K562 (cell line): ENCODE measurements at regions not wholly inside any gene's neighbourhood (a gene's known extent, or its start where the extent isn't known, plus 50 kb on each side); places are given as distances from the start of the nearest gene placed in this dataset.

Source experiments
- ATAC-seq: fragments of 200-7000 bp; cut with Tn5 transposase; 3 replicates; pipeline ENCODE4 v1.9.1; 2020; ENCODE audit warnings: moderate library complexity
- BruUV-seq: library from RNA; stranded (reverse); fragments of 400-500 nt; replicated peaks from 2 replicates; lab custom pipeline; 2021; lab: Mats Ljungman, UMichigan
- CTCF ChIA-PET: fragments of 300-600 bp; formaldehyde crosslinking; extraction: SDS; loops from one replicate; lab custom pipeline; 2021; ENCODE audit warnings: low intra/inter-chr PET ratio; lab: Yijun Ruan, JAX
- POLR2A ChIA-PET: fragments of 300-600, 350-650 bp; sonication (Branson Sonifier 250); formaldehyde crosslinking; extraction: SDS; loops from one replicate; lab custom pipeline; 2021; ENCODE audit warnings: antibody characterized with exemption, inconsistent platforms; lab: Yijun Ruan, JAX
- DNase-seq, 4 experiments: peaks; one replicate each; pipeline versions ENCODE4 v3.0.0 to v3.0.0-alpha.2; 2011 to 2018; ENCODE audit warnings: low spot score in 3 of 4, mixed read lengths in 3 of 4; ENCODE audit errors: extremely low read depth in 1 of 4
- FAIRE-seq: peaks from 2 replicates; lab custom pipeline; 2011; peaks lifted over from hg19 to GRCh38; lab: Jason Lieb, UNC
- H2AFZ ChIP-seq: 2 replicates; pipeline ENCODE4 v1.6.0; 2011; ENCODE audit warnings: low read depth, low read length, control low read depth, inconsistent platforms
- H3K27ac ChIP-seq: fragments of 200-600 bp; 3 replicates; pipeline ENCODE4 v1.8.0; 2011; ENCODE audit warnings: low read depth, mild to moderate bottlenecking, control low read depth, inconsistent platforms, low read length, moderate library complexity, mixed read lengths; ENCODE audit errors: extremely low read depth
- H3K27me3 ChIP-seq, 2 experiments: fragments of 300-600 bp in 1 of 2; 2 replicates in 1 of 2; 3 replicates in 1 of 2; pipeline versions ENCODE4 v1.6.0 to v1.8.0; 2011; ENCODE audit warnings: inconsistent platforms in 2 of 2, low read length in 2 of 2, mild to moderate bottlenecking in 1 of 2, mixed read lengths in 1 of 2, moderate library complexity in 1 of 2; ENCODE audit not compliant: control insufficient read depth in 2 of 2, insufficient read depth in 2 of 2
- H3K36me3 ChIP-seq: fragments of 300-600 bp; 3 replicates; pipeline ENCODE4 v1.8.0; 2011; ENCODE audit warnings: mild to moderate bottlenecking, low read length, inconsistent platforms; ENCODE audit not compliant: control insufficient read depth, insufficient read depth
- H3K4me1 ChIP-seq, 2 experiments: fragments of 200-600 bp in 1 of 2; replicated peaks in 1 of 2; 2 replicates in 1 of 2; 3 replicates in 1 of 2; pipeline versions ENCODE4 v1.5.1 to v1.8.0; 2011; ENCODE audit warnings: inconsistent platforms in 2 of 2, low read length in 2 of 2, mild to moderate bottlenecking in 1 of 2, mixed read lengths in 1 of 2, moderate library complexity in 1 of 2; ENCODE audit not compliant: control insufficient read depth in 2 of 2, insufficient read depth in 2 of 2
- H3K4me2 ChIP-seq: 2 replicates; pipeline ENCODE4 v1.6.1; 2011; ENCODE audit warnings: low read length, control low read depth, inconsistent platforms, mixed read lengths; ENCODE audit not compliant: insufficient read depth
- H3K4me3 ChIP-seq: fragments of 200-600 bp; sonication (generic), shearing (Covaris generic); 2 replicates; pipeline ENCODE4 v1.5.1; 2016; ENCODE audit warnings: control low read depth, inconsistent platforms
- H3K79me2 ChIP-seq: fragments of 200-600 bp; 3 replicates; pipeline ENCODE4 v1.8.0; 2011; ENCODE audit warnings: low read length, inconsistent platforms; ENCODE audit not compliant: control insufficient read depth, insufficient read depth
- H3K9ac ChIP-seq, 2 experiments: 2 replicates each; pipeline versions ENCODE4 v1.6.0 to v1.6.1; 2011; ENCODE audit warnings: low read depth in 2 of 2, low read length in 2 of 2, control low read depth in 1 of 2, inconsistent platforms in 1 of 2, mild to moderate bottlenecking in 1 of 2, mixed read lengths in 1 of 2; ENCODE audit not compliant: insufficient read depth in 1 of 2
- H3K9me1 ChIP-seq: one replicate; pipeline ENCODE4 v1.6.0; 2011; ENCODE audit warnings: inconsistent platforms, mild to moderate bottlenecking, low read length, moderate library complexity; ENCODE audit not compliant: control insufficient read depth, insufficient read depth
- H3K9me3 ChIP-seq: replicated peaks from 2 replicates; pipeline ENCODE4 v1.5.1; 2011; ENCODE audit warnings: low read depth, low read length, inconsistent platforms; ENCODE audit not compliant: control insufficient read depth, insufficient read depth
- H4K20me1 ChIP-seq: replicated peaks from 2 replicates; pipeline ENCODE4 v1.6.1; 2011; ENCODE audit warnings: low read length, inconsistent platforms, mixed read lengths; ENCODE audit not compliant: control insufficient read depth, insufficient read depth
- BCL6 ChIP-seq: fragments of 250-450 bp; sonication (Bioruptor Pico); IDR thresholded peaks from 2 replicates; pipeline ENCODE4 v1.4.0; 2020
- CBFB ChIP-seq: sonication (generic); formaldehyde crosslinking; IDR thresholded peaks from 2 replicates; pipeline ENCODE4 v1.4.0; 2020; ENCODE audit warnings: mild to moderate bottlenecking, missing genetic modification reagents
- CHCHD3 ChIP-seq: fragments of 250-450 bp; sonication (Bioruptor Pico); IDR thresholded peaks from 2 replicates; pipeline ENCODE4 v2.1.2; 2022; ENCODE audit warnings: mild to moderate bottlenecking
- FOXK1 ChIP-seq: sonication (generic); formaldehyde crosslinking; IDR thresholded peaks from 2 replicates; pipeline ENCODE4 v1.8.0; 2022; ENCODE audit warnings: missing genetic modification reagents, mild to moderate bottlenecking, borderline replicate concordance
- FOXK2 ChIP-seq, 2 experiments: fragments of 450-650 bp; IDR thresholded peaks in 1 of 2; conservative IDR thresholded peaks in 1 of 2; 2 replicates each; pipeline ENCODE4 v1.6.1; 2016; ENCODE audit warnings: low read depth in 2 of 2, mild to moderate bottlenecking in 1 of 2
- HDAC1 ChIP-seq, 2 experiments: fragments of 450-650 bp; IDR thresholded peaks; 2 replicates each; pipeline ENCODE4 v1.6.1; 2016 to 2017; ENCODE audit warnings: inconsistent platforms in 1 of 2, mild to moderate bottlenecking in 1 of 2, moderate library complexity in 1 of 2
- NCOA1 ChIP-seq: fragments of 450-650 bp; IDR thresholded peaks from 2 replicates; pipeline ENCODE4 v1.6.1; 2016; ENCODE audit warnings: low read depth
- NFRKB ChIP-seq: fragments of 450-650 bp; IDR thresholded peaks from 2 replicates; pipeline ENCODE4 v1.6.1; 2016; ENCODE audit warnings: low read depth
- SAFB ChIP-seq: fragments of 200-400 bp; formaldehyde crosslinking; IDR thresholded peaks from 2 replicates; pipeline ENCODE4 v1.6.1; 2017; ENCODE audit warnings: low read depth, low read length, borderline replicate concordance
- SNIP1 ChIP-seq: fragments of 450-650 bp; IDR thresholded peaks from 2 replicates; pipeline ENCODE4 v1.7.1; 2017; ENCODE audit warnings: low read depth, mild to moderate bottlenecking
- STAT5B ChIP-seq: fragments of 250-450 bp; sonication (Bioruptor Pico); IDR thresholded peaks from 2 replicates; pipeline ENCODE4 v1.8.0; 2021; ENCODE audit warnings: mild to moderate bottlenecking, inconsistent platforms
- TGIF2 ChIP-seq: sonication (generic); formaldehyde crosslinking; IDR thresholded peaks from 2 replicates; pipeline ENCODE4 v1.8.1; 2022; ENCODE audit warnings: mild to moderate bottlenecking, missing genetic modification reagents, moderate library complexity
- ZFP36 ChIP-seq: fragments of 150-350 bp; IDR thresholded peaks from 2 replicates; pipeline ENCODE4 v1.6.1; 2018; ENCODE audit warnings: low read length, low read depth; ENCODE audit not compliant: partially characterized antibody
- ZNF212 ChIP-seq: fragments of 450-650 bp; formaldehyde crosslinking; IDR thresholded peaks from 2 replicates; pipeline ENCODE4 v1.4.0; 2020; ENCODE audit warnings: mild to moderate bottlenecking
- ZSCAN29 ChIP-seq: fragments of 450-650 bp; IDR thresholded peaks from 2 replicates; pipeline ENCODE4 v1.6.1; 2017
- in situ Hi-C: fragments of 300-500 bp; cut with MboI; formaldehyde crosslinking; loops from 4 replicates; pipeline ENCODE4 v1.15.0; 2018; ENCODE audit warnings: inconsistent platforms, mixed read lengths
- intact Hi-C: fragments of 100-400 bp; cut with micrococcal nuclease; formaldehyde crosslinking; loops from 2 replicates; pipeline ENCODE4 v1.14.2; 2022
- TF ChIP-seq, protein P1 (sequence below): fragments of 450-650 bp; IDR thresholded peaks from 2 replicates; pipeline ENCODE4 v1.6.1; 2016; ENCODE audit warnings: mild to moderate bottlenecking
- TF ChIP-seq, protein P2 (sequence below): IDR thresholded peaks from 2 replicates; pipeline ENCODE4 v1.6.1; 2012; ENCODE audit warnings: low read depth, low read length, improper control_type of control experiment, borderline replicate concordance
- TF ChIP-seq, protein P3 (sequence below): conservative IDR thresholded peaks from 2 replicates; pipeline ENCODE4 v1.6.1; 2011; ENCODE audit warnings: low read depth, mild to moderate bottlenecking, low read length; ENCODE audit not compliant: control insufficient read depth

DNA sequence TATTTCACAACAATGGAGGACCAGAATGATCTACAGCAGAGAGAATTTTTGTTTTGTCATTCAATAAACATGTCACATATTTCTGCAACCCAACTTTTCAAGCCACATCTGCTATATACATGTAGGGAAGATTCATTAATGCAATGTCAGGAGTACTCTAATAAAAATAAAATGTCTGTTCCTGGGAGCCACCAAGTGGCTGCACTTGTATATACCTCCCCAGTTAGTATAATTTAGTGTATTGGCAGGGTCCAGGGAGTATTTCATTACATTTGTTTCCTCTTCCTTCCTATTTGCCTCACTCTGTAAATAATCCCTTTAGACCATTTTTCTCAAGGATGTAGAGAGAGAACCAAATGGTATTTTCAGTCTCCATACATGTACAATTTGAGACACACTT, 1169.0 kb downstream of the DIAPH3 start:
- H3K4me2 ChIP-seq, result no peak overlapping the region
- intact Hi-C loops (no loop called here), in situ Hi-C loops (no loop called here)
- ChIA-PET CTCF (no interaction called here), POLR2A (no interaction called here)
- H3K27me3 ChIP-seq, result no peaks in the 10 kb centered on the region
- no TSS peak for BruUV-seq
- H3K4me1 ChIP-seq, result no peaks in the 10 kb centered on the region
- no peaks in the 10 kb centered on the region for H3K79me2 ChIP-seq
- no peaks in the 10 kb centered on the region for H3K9me3 ChIP-seq
- H3K9ac ChIP-seq, result no peak overlapping the region
- H4K20me1 ChIP-seq, result no peaks in the 10 kb centered on the region
- H2AFZ ChIP-seq, result no peak overlapping the region
- TF ChIP-seq BCL6 (CRISPR knock-in tag) (no peak), SAFB (no peak), FOXK2 (conservative IDR thresholded peaks at IDR 0.05 in 1 of 2, IDR thresholded peaks at IDR 0.05 in 1 of 2; ENCODE audit: low read depth in 2 of 2) (no peak), CBFB (CRISPR knock-in tag) (no peak), HDAC1 (IDR thresholded peaks at IDR 0.05) (no peak), ZNF212 (no peak), FOXK1 (no peak), NFRKB (no peak), NCOA1 (no peak), STAT5B (CRISPR knock-in tag) (no peak), TGIF2 (no peak), CHCHD3 (no peak), ZSCAN29 (no peak), SNIP1 (no peak), ZFP36 (no peak)
- TF ChIP-seq, protein P1, sequence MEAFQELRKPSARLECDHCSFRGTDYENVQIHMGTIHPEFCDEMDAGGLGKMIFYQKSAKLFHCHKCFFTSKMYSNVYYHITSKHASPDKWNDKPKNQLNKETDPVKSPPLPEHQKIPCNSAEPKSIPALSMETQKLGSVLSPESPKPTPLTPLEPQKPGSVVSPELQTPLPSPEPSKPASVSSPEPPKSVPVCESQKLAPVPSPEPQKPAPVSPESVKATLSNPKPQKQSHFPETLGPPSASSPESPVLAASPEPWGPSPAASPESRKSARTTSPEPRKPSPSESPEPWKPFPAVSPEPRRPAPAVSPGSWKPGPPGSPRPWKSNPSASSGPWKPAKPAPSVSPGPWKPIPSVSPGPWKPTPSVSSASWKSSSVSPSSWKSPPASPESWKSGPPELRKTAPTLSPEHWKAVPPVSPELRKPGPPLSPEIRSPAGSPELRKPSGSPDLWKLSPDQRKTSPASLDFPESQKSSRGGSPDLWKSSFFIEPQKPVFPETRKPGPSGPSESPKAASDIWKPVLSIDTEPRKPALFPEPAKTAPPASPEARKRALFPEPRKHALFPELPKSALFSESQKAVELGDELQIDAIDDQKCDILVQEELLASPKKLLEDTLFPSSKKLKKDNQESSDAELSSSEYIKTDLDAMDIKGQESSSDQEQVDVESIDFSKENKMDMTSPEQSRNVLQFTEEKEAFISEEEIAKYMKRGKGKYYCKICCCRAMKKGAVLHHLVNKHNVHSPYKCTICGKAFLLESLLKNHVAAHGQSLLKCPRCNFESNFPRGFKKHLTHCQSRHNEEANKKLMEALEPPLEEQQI, result no peak
- TF ChIP-seq, protein P2, sequence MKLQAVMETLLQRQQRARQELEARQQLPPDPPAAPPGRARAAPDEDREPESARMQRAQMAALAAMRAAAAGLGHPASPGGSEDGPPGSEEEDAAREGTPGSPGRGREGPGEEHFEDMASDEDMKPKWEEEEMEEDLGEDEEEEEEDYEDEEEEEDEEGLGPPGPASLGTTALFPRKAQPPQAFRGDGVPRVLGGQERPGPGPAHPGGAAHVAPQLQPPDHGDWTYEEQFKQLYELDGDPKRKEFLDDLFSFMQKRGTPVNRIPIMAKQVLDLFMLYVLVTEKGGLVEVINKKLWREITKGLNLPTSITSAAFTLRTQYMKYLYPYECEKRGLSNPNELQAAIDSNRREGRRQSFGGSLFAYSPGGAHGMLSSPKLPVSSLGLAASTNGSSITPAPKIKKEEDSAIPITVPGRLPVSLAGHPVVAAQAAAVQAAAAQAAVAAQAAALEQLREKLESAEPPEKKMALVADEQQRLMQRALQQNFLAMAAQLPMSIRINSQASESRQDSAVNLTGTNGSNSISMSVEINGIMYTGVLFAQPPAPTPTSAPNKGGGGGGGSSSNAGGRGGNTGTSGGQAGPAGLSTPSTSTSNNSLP, result no peak
- TF ChIP-seq, protein P3, sequence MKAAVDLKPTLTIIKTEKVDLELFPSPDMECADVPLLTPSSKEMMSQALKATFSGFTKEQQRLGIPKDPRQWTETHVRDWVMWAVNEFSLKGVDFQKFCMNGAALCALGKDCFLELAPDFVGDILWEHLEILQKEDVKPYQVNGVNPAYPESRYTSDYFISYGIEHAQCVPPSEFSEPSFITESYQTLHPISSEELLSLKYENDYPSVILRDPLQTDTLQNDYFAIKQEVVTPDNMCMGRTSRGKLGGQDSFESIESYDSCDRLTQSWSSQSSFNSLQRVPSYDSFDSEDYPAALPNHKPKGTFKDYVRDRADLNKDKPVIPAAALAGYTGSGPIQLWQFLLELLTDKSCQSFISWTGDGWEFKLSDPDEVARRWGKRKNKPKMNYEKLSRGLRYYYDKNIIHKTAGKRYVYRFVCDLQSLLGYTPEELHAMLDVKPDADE, result no peak
- H3K4me3 ChIP-seq, result no peak overlapping the region
- ATAC-seq (no peak), FAIRE-seq (no peak), DNase-seq (no peak)
- H3K27ac ChIP-seq, result no peak overlapping the region
- H3K9me1 ChIP-seq, result no peaks in the 10 kb centered on the region
- no peaks in the 10 kb centered on the region for H3K36me3 ChIP-seq
